ENCODE measurements at regions not wholly inside any gene's neighbourhood (a gene's known extent, or its start where the extent isn't known, plus 50 kb on each side); places are given as distances from the start of the nearest gene placed in this dataset.

GRCh38 chr2:176540995-176541394 is 271.8 kb downstream of the MTX2 start:
- DNase-seq (ENCODE audit: low read depth in 2 of 2): no peak

- no peak for DNase-seq (ENCODE audit: low read depth in 2 of 2)
Measured at GRCh38 chr2:176542476-176542875, 273.2 kb downstream of the MTX2 start.

- no peak for DNase-seq (ENCODE audit: low read depth in 2 of 2)
Measured at GRCh38 chr2:176544557-176544956, 275.3 kb downstream of the MTX2 start.

GRCh38 chr2:176544991-176545956 is 276.0 kb downstream of the MTX2 start:
- no peak for DNase-seq (ENCODE audit: low read depth in 2 of 2)

GRCh38 chr2:176546550-176546949 is 277.3 kb downstream of the MTX2 start:
- DNase-seq (ENCODE audit: low read depth in 2 of 2): no peak

GRCh38 chr2:176552501-176553135 is 283.4 kb downstream of the MTX2 start:
- no peak for DNase-seq (ENCODE audit: low read depth in 2 of 2)

DNA sequence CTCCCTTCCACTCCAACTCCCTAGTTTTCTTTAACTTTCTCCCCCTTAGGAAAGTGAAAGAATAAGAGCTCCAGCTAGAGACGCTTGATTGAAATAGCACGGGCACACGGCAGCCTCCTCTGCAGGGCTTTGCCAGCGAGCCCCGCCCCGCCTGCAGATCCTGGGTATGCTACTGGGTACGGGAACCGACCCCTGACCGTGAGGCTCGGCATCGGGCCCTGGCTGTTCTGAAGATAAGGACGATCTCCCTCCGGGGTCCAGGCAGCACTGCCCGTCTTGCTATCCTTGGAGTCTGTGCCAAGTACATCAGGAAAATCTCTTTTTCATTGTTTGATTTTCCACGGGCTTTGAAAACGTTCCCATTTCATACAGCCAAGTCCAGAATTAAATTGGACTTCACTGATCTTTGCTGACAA is 284.5 kb downstream of the MTX2 start:
- DNase-seq (ENCODE audit: low read depth in 2 of 2): peak in 1 of 2 donors; percentile 6

- peak; percentile 7 to 16 for DNase-seq (ENCODE audit: low read depth in 2 of 2)
Measured at GRCh38 chr2:176554101-176555048, 285.1 kb downstream of the MTX2 start.

- no peak for DNase-seq (ENCODE audit: low read depth in 2 of 2)
Measured at GRCh38 chr2:176555112-176555511, 285.9 kb downstream of the MTX2 start.

- no peak for DNase-seq (ENCODE audit: low read depth in 2 of 2)
Measured at GRCh38 chr2:176555781-176556180, 286.5 kb downstream of the MTX2 start.

- DNase-seq (ENCODE audit: low read depth in 2 of 2): no peak
Measured at GRCh38 chr2:176556373-176556772, 287.1 kb downstream of the MTX2 start.

DNA sequence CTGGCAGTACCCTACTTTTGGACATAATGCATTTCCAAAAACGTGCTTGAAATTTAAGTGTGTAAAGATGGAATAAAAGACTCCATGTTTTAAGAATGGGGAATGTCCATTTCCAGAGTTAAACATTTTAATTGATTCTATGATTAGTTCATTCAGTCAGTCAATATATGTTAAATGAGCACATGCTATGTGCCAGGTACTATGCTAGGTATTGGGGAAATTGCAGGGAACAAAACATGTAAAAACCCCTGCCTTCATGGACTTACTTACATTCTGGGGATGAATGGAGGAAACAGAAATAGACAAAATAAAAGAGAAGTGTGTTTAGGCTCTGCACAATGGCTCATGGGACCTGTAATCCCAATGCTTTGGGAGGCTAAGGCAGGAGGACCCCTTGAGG is 288.6 kb downstream of the MTX2 start:
- DNase-seq (ENCODE audit: low read depth in 2 of 2): no peak

DNA sequence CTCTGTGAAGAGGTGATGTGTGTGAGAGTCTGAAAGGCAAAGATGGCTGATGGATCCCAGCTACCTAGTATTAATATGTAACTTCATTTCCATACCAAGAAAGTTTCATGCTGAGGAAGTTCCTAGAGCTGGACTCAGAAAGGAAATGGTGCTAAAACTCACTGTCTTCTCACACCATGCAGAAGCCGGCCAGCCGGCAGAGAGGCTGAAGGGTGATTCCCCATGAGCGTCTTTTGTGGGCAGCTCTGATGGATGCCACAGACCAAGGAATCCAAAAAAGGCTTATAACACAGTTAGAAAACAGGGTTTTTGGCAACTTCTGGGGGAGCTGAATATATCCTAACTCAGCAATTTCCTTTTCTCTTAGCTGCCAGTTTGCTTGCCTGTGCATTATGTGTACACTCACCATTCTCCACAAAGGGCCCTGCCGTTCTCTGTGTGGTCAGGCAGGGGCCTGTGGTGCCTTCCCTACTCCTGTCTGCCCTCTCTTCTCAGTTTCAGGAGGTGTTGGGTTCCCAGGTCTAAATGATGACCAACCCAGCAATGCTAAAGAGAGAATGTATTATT is 289.4 kb downstream of the MTX2 start:
- no peak for DNase-seq (ENCODE audit: low read depth in 2 of 2)

- no peak for DNase-seq (ENCODE audit: low read depth in 2 of 2)
Measured at GRCh38 chr2:176560296-176560695, 291.1 kb downstream of the MTX2 start.

GRCh38 chr2:176561706-176562105 is 292.5 kb downstream of the MTX2 start:
- no peak for DNase-seq (ENCODE audit: low read depth in 2 of 2)

- no peak for DNase-seq (ENCODE audit: low read depth in 2 of 2)
Measured at GRCh38 chr2:176562359-176563078, 293.3 kb downstream of the MTX2 start.

DNA sequence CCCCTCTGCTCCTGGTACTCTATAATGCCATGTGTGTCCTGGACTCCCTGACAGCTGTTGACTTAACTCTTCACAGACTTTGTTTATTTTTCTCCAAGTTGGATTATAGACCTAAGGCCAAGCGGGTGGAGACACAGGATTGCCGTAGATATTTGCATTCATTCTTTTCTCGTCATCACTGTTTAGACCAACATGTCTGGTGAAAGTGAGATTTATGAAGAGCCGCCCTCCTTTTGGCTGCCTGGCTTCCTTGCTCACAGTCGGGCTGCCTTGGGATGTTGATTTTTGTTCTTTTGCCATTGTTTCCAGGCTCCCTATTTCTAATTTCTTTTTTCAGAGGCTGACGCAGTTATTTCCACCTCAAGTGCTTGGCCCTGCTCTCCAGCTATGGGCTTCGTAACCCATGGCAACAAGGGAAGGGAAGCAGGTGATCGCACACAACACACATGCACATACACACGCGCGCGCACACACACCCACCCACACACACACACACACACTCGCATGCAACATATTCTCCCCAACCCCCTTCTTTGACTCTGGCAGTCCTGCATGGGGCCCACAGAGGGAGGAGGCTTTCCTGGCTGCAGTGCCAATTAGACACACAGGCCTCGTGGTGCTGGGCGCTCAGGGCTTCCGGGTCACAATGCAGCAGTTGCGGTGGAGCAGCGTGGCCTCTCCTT is 296.5 kb downstream of the MTX2 start:
- DNase-seq (ENCODE audit: low read depth in 2 of 2): no peak

DNA sequence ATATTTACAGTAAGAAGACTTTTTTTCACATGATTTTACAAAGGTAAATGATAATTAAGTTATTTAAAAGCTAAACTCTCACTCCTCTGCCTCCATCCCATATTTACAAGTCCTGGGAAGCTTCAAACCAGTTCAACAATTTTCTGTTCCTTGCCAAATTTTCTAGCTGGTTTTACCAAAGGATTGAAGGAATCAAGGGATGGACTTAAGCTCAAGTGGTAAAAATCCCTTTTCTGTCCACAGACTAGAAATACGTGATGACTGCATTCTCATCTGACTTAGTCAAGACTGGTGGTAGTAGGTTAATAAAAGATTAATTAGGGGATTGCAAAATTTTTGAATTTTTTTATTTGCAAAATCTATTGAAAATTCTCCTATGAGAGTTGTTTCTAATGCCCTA is 297.3 kb downstream of the MTX2 start:
- no peak for DNase-seq (ENCODE audit: low read depth in 2 of 2)

DNA sequence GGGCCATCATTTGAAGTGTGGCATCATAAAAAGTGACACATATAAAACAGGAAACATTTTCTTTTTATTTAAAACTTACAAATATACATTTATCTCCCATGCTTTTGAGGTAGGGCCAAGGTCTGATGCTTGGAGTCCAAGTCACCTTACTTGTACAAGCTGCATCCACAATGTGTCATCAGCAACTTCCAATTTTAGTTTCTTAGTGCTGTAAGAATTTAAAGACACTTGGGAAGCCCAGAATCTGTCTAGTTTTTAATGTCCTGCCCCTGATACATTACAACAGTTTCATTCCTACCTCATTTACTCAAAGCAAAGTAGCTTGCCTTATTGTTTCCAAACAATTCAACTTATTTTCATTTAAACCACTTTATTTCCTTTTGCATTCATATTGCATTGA is 297.7 kb downstream of the MTX2 start:
- no peak for DNase-seq (ENCODE audit: low read depth in 2 of 2)

DNA sequence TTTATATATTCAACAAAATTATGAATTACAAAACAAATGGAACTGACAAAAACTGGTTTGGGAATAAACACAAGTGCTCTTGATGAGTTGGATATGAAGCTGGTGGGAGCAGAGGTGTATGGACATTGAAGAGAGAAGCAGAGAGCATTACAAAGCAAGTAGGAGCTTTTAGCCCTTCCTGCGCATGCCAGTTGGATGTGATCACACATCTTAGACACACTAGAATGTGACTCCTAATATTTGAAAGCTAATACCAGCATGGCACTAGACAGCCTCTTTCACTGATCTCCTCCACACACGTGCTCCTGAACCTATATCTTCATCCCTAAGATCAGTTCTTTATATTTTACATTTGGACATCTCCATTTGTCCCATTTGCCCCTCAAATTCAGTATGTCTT is 298.1 kb downstream of the MTX2 start:
- no peak for DNase-seq (ENCODE audit: low read depth in 2 of 2)
